ENCODE measurements at regions not wholly inside any gene's neighbourhood (a gene's known extent, or its start where the extent isn't known, plus 50 kb on each side); places are given as distances from the start of the nearest gene placed in this dataset.

GRCh38 chr10:98318861-98319260, 50.9 kb upstream of the LOXL4 start (continued):
- no peak for TF ChIP-seq MLLT1 (IDR thresholded peaks at IDR 0.05)
- TF ChIP-seq ESRRA (IDR thresholded peaks at IDR 0.05; ENCODE audit: low read length): no peak
- TF ChIP-seq USF1 (IDR thresholded peaks at IDR 0.05; ENCODE audit: borderline replicate concordance, extremely low read length, insufficient read depth, low read depth, low read length): no peak
- TF ChIP-seq CBFB (IDR thresholded peaks at IDR 0.05; ENCODE audit: low read depth): no peak
- TF ChIP-seq YY1 (IDR thresholded peaks at IDR 0.05; ENCODE audit: low read depth, low read length): no peak
- no peak for TF ChIP-seq USF2 (IDR thresholded peaks at IDR 0.05; ENCODE audit: borderline replicate concordance, low read depth, low read length)
- TF ChIP-seq ELK1 (IDR thresholded peaks at IDR 0.05; ENCODE audit: low read depth, low read length): no peak
- TF ChIP-seq POLR2AphosphoS2 (IDR thresholded peaks at IDR 0.05; ENCODE audit: low read depth, low read length): no peak
